CD4-positive, alpha-beta T cell treated with Interleukin-17A for 1 hour (primary cell): ENCODE measurements at regions not wholly inside any gene's neighbourhood (a gene's known extent, or its start where the extent isn't known, plus 50 kb on each side); places are given as distances from the start of the nearest gene placed in this dataset.

Source experiments
- DNase-seq: peaks from one replicate; pipeline ENCODE4 v3.0.0-alpha.2; 2020

- DNase-seq: no peak
Measured at GRCh38 chr3:99365396-99365795, 273.0 kb upstream of the COL8A1 start.

- no peak for DNase-seq
Measured at GRCh38 chr3:99357131-99357530, 281.3 kb upstream of the COL8A1 start.

GRCh38 chr3:99356696-99357095, 281.7 kb upstream of the COL8A1 start:
- DNase-seq: no peak

- DNase-seq: no peak
Measured at GRCh38 chr3:99355465-99355864, 282.9 kb upstream of the COL8A1 start.

GRCh38 chr3:99352811-99353210, 285.6 kb upstream of the COL8A1 start:
- no peak for DNase-seq

GRCh38 chr3:99351122-99351521, 287.3 kb upstream of the COL8A1 start:
- no peak for DNase-seq

- no peak for DNase-seq
Measured at GRCh38 chr3:99348451-99348850, 289.9 kb upstream of the COL8A1 start.

- DNase-seq: no peak
Measured at GRCh38 chr3:99344216-99344615, 294.2 kb upstream of the COL8A1 start.

- DNase-seq: no peak
Measured at GRCh38 chr3:99342383-99342782, 296.0 kb upstream of the COL8A1 start.

GRCh38 chr3:99339222-99339621, 299.2 kb upstream of the COL8A1 start:
- DNase-seq: no peak

GRCh38 chr3:99332718-99333117, 305.7 kb upstream of the COL8A1 start:
- no peak for DNase-seq

- DNase-seq: no peak
Measured at GRCh38 chr3:99332276-99332675, 306.1 kb upstream of the COL8A1 start.

GRCh38 chr3:99330924-99331532, 307.4 kb upstream of the COL8A1 start:
- DNase-seq: no peak

- DNase-seq: no peak
Measured at GRCh38 chr3:99330281-99330680, 308.1 kb upstream of the COL8A1 start.

GRCh38 chr3:99325402-99325801, 313.0 kb upstream of the COL8A1 start:
- DNase-seq: no peak

GRCh38 chr3:99324636-99325203, 313.7 kb upstream of the COL8A1 start:
- DNase-seq: no peak

GRCh38 chr3:99323940-99324339, 314.5 kb upstream of the COL8A1 start:
- DNase-seq: no peak

GRCh38 chr3:99322551-99322950, 315.8 kb upstream of the COL8A1 start:
- no peak for DNase-seq

- DNase-seq: no peak
Measured at GRCh38 chr3:99321261-99321660, 317.1 kb upstream of the COL8A1 start.

GRCh38 chr3:99319961-99320360, 318.4 kb upstream of the COL8A1 start:
- DNase-seq: no peak

- DNase-seq: no peak
Measured at GRCh38 chr3:99319450-99319849, 318.9 kb upstream of the COL8A1 start.

GRCh38 chr3:99317201-99317600, 321.2 kb upstream of the COL8A1 start:
- no peak for DNase-seq

- DNase-seq: no peak
Measured at GRCh38 chr3:99315896-99316295, 322.5 kb upstream of the COL8A1 start.

GRCh38 chr3:99313485-99313884, 324.9 kb upstream of the COL8A1 start:
- DNase-seq: no peak

GRCh38 chr3:99298661-99299060, 339.7 kb upstream of the COL8A1 start:
- DNase-seq: no peak
